GM18517 (cell line): ENCODE measurements at regions not wholly inside any gene's neighbourhood (a gene's known extent, or its start where the extent isn't known, plus 50 kb on each side); places are given as distances from the start of the nearest gene placed in this dataset.
A peak's percentile ranks its signal among the peaks of the same experiment; 100 is the strongest.
"Not testable (repeated sequence)": the region's sequence is repeated elsewhere in the genome, so short reads cannot be mapped to it uniquely, and the experiment has no call there.

Source experiments
- ATAC-seq: cut with Tn5 transposase; IDR thresholded peaks from one replicate; pipeline ENCODE4 v1.9.1; 2021; ENCODE audit warnings: mild to moderate bottlenecking, moderate library complexity; ENCODE audit not compliant: unreplicated experiment

DNA sequence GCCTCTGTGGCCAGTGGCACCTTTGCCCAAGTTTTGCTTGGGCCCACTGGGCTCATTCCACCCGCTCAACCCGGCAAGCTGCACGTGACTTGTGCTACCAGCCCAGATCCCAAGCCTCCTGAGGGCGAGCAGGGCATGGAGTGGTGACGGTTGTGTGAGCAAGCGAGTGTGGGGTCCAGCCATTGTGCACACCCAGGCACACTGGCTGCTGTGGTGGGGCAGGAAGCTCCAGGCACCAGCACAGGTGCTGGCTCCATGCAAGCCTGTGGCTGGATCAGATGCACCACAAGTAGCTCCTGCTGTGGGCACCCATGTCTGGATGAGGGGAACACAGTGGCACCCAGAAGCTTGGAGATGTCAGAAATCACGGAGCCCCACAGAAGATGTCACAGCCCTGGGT lies 557.0 kb upstream of the GNPDA2 start:
- ATAC-seq, result no peak

DNA sequence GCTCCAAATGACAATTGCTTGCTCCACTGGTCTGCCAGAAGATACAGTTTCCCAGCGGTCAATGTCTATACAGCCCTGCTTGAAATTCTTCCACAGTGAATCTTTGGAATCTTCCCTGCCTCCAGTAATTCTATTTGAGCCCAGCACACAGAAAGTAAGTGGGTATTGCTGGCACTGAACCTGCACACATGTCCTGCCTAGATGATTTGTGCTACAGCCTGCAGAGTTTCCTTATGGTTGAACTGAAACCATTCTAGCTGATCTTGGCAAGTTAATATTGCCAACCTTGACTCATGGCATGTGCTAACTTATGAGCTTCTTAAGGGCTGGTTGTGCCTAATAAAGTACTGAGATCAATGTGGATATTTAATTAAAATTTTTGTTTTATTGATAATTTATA lies 553.8 kb upstream of the GNPDA2 start:
- ATAC-seq, result no peak

DNA sequence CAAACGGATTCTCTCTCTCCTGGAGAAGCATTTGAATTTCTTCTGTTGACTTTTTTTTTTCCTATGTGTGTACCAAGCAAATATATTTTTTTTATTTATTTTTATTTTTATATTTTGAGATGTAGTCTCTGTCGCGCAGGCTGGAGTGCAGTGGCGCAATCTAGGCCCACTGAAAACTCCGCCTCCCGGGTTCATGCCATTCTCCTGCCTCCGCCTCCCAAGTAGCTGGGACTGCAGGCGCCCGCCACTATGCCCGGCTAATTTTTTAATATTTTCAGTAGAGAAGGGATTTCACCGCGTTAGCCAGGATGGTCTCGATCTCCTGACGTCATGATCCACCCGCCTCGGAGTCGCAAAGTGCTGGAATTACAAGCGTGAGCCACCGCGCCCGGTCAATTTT lies 549.5 kb upstream of the GNPDA2 start:
- no peak for ATAC-seq

DNA sequence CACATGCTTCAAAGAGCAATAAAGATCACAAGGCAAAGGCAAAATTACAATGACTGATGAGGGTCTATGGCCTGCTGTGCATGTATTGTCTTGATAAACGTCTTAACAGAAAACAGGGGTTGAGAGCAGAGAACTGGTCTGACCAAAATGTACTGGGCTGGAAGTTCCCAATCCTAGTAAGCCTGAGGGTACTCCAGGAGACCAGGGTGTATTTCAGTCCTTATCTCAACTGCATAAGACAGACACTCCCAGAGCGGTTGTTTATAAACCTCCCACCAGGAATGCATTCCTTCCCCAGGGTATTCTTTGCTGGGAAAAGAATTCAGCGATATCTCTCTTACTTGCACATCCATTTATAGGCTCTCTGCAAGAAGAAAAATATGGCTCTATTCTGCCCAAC lies 521.8 kb upstream of the GNPDA2 start:
- not testable (repeated sequence) for ATAC-seq

DNA sequence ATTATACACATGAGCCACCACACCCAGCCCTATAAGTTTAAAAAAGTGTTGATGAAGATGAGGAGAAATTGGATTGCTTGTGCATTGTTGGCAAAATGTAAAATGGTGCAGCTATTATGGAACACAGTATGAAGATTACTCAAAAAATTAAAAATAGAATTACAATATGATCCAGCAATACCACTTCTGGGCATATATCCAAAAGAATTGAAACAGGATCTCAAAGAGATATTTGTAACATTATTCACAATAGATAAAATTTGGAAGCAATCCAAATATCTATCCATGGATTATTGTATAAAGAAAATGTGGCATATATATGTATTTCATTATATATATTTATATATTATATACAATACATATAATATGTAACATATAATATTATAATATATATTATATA lies 515.6 kb upstream of the GNPDA2 start:
- ATAC-seq, result no peak

DNA sequence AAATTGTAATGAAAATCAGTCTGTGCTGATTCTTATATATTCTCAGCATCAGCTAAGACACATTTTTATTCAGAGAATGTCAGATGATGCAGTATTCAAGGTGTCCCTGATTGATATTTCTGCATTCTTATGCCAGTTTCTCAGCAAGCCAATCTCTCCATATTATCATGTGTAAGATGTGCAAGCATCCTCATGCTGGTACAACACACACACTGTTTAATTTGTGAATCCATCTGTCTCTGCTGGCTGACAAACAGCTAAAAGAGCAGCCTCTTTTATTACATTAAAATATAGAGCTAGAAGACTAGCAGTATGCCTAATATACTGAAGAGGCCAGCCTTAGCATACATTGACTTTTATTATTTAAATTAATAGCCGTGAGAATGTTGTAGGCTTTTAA lies 502.9 kb upstream of the GNPDA2 start:
- ATAC-seq, result no peak

DNA sequence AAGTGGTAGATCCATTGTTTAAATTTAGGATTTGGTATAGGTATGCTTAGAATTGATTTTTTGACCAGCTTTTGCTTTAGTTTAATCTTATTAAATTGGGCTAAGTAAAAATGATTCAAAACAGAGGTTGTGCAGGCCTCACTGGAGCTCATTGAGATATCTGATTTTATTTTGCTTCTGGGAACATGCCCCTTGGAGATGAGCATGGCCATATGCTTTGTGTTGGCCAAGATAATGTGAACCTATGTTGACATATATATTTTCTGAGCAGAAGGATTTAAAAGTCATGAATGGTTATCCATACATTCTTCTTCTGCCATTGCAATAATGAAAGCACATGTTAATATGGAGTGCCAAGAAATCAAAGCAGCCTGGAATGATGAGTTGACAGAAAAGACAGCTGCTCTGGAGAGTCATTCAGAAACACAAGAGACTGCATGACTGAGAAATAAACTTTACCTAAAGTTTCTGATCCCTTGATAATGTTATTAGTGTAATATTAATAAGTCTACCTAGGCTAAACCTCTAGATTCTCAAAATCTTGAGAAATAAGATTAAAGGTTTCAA lies 489.7 kb upstream of the GNPDA2 start:
- no peak for ATAC-seq

DNA sequence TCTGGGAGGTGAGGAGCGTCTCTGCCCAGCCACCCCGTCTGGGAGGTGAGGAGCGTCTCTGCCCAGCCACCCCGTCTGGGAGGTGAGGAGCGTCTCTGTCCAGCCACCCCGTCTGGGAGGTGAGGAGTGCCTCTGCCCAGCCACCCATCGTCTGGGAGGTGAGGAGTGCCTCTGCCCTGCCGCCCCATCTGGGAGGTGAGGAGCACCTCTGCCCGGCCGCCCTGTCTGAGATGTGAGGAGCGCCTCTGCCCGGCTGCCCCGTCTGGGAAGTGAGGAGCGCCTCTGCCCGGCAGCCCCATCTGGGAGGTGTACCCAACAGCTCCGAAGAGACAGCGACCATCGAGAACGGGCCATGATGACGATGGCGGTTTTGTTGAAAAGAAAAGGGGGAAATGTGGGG lies 482.1 kb upstream of the GNPDA2 start:
- not testable (repeated sequence) for ATAC-seq

DNA sequence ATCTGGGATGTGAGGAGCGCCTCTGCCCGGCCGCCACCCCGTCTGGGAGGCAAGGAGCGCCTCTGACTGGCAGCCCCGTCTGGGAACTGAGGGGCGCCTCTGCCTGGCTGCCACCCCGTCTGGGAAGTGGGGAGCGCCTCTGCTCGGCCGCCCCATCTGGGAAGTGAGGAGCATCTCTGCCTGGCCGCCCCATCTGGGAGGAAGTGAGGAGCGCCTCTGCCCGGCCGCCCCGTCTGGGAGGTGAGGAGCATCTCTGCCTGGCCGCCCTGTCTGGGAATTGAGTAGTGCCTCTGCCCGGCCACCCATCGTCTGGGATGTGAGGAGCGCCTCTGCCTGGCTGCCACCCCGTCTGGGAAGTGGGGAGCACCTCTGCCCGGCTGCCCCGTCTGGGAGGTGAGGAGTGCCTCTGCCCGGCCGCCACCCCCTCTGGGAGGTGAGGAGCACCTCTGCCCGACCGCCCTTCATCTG lies 481.5 kb upstream of the GNPDA2 start:
- not testable (repeated sequence) for ATAC-seq

DNA sequence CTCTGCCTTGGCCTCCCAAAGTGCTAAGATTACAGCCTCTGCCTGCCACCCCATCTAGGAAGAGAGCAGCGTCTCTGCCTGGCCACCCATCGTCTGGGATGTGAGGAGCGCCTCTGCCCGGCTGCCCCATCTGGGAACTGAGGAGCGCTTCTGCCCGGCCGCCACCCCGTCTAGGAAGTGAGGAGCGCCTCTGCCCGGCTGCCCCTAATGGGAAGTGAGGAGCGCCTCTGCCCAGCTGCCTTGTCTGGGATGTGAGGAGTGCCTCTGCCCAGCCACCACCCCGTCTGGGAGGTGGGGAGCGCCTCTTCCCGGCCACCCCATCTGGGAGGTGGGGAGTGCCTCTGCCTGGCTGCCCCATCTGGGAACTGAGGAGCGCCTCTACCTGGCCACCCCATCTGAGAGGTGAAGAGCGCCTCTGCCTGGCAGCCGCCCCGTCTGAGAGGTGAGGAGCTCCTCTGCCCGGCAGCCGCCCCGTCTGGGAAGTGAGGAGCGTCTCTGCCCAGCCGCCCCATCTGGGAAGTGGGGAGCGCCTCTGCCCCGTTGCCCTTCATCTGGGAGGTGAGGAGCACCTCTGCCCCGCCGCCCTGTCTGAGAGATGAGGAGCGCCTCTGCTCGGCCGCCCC lies 481.0 kb upstream of the GNPDA2 start:
- ATAC-seq, result not testable (repeated sequence)

DNA sequence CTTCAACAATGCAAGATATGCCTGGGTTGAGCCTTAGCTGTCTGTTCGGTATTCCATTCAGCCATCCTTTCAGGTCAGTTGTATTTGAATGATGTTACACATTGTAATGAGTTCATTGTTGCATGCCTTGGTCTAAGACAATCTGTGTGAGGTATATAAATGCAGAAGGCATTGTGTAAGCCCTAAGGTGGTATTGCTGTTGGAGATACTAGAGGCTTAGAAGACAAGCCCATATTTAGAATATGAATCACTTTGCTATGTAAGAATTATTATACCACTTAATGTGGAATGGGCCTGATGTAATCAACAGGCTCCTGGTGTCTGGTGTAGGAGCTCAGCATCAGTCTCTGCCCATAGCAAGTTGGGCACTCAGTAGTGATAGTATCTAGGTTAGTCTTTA lies 473.4 kb upstream of the GNPDA2 start:
- no peak for ATAC-seq

DNA sequence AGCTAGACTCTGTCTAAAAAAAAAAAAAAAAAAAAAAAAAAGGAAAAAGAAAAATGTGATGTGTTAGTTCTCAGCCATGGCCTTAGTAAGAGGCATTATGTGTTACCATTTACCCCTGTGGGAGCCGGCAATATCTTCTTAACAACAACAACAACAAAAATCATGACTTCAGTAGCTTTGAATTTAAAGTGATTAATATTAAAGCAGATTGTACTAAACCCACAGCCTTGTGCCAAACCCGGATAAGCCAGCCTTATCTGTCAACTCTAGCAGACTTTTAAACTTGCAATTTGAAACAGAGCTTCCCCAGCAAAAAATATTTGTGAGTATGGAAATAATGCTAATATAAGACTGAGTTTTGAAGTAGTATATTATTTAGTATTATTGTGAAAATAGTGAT lies 462.1 kb upstream of the GNPDA2 start:
- no peak for ATAC-seq

DNA sequence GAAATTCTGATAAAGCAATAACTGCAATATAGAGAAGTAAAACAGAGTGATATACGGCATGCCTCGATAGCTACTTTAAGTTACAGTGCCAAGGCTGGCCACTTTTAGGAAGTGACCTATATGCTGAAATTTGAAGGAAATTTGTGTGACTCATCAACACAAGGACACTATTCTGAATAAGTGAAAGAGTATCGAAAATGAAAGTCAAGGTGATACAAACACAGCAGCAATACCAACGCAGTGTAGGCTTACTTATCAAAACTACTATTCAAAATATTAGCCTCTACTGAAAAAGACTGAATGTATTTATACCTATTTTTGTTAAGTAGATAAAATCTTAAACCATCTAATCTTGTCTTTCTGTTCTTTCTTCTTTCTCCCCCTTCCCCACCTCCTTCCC lies 459.9 kb upstream of the GNPDA2 start:
- no peak for ATAC-seq

DNA sequence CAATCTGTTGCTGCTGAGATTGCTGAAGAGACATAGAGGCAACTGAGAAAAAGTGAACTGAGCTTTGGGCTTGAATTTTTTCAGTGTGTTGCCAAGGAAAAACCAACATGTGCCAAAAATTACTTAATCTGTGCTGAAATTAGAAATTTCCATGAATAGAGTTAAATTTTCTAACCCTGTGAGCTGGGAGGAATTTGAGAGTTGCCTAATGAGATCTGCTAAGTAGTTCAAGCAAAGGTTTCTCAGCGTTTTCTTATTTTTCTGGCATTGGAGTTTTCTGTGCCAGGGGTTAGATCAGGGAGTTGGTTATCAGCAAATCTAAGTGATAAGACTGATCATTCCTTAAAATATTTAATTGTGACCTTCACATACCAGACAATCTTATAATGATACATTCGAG lies 457.5 kb upstream of the GNPDA2 start:
- ATAC-seq, result no peak

DNA sequence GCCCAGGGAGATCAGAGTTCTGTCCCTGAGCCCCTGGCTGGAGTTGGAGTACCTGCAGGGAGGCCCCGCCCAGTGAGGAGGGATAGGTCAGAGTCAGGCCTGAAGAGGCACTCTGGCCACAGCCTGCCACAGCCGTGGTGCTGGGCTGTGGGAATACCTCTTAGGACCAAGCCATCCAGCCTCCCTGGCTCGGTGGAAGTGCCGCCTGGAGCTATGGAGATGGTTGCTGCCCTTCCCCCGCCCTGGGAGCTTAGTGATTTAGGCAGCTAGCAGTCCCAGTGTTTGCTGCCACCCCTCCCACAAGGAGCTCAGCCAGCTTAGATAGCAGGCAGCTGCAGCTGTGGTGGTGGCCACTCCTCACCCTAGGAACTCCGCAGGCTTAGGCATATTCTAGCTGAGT lies 446.3 kb upstream of the GNPDA2 start:
- ATAC-seq, result no peak

DNA sequence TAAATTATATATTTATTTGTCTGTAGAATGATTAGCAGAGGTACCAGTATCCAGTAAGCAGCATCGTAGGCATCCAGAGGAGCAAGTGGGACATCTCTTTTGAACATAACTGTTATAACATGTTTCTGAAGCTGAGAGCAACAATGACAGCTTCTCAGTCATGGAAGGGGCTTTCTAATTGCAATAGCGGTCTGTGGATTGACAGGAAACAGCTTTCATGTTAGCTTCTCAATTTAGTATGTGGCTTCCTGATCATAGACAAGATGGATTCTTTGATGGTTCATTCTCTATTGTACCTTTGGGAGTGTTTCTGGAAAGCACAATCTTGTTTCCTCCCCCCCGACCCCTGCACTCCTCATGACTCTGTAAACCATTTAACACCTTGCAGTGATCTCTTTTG lies 434.6 kb upstream of the GNPDA2 start:
- no peak for ATAC-seq

DNA sequence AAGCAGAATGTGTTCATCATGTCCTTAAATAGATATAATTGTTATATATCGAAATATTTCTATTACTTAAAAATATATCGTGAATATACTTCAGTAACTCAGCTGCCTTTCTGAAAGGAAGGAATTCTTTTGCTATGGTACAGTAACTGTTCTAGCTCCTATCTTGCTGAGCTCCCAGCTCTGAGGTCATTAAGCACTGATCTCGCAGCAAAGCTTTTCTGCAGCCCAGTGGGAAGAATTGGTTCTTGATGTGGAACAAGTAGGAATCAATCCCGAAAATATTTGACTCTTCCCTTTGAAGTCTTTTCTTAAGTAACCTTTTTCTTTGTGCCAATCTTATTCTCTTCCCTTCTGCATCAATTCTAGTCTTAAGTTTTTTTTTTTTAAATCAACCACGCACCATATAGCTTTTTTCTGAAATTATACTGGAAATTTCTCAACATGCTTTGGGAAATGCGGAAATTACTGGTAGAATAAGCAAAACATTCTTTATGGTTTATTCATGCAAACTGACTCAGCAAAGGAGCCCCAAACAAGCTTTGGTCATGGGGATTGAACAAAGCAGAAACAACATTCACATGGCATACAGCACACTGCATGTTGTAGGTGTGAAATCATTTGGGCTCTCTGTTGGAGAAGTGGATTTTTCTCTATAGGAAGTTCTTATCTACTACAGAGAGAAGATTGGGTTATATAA lies 428.9 kb upstream of the GNPDA2 start:
- no peak for ATAC-seq

DNA sequence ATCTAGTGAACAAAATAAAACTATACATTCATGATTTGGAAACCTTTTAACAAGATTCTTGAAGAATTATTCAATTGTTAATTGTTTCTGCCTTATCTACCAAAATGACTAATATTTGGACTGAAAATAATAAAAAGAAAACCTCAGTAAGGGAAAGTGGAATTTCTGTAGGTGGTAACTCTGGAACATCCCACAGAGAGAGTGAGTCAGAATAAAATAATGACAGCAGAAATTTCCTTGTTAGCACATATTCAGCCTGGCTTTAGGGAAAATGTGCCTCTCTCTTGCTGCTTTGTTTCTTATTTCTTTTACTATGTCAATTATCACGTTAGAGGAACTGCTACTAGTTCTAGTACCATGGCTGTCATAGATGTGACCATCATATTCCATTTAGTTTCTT lies 421.5 kb upstream of the GNPDA2 start:
- ATAC-seq, result no peak

DNA sequence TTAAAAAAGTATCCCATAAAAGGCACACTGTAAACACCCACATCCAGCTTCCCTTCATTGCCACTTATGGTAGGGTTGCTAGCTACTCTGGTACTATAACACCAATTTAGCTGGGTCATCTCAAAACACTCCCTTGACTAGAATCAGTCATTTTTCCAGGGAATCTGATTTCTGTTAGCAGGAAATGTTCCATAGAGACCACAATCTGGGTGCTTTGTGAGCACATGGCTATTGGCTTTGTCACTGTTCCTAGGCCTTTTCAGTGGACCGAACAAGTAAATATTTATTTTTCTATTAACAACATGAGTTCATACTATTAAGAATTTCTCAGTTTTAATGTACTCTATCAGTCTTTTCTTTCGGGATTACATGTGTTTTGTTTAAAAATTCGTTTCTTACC lies 404.7 kb upstream of the GNPDA2 start:
- ATAC-seq, result no peak

DNA sequence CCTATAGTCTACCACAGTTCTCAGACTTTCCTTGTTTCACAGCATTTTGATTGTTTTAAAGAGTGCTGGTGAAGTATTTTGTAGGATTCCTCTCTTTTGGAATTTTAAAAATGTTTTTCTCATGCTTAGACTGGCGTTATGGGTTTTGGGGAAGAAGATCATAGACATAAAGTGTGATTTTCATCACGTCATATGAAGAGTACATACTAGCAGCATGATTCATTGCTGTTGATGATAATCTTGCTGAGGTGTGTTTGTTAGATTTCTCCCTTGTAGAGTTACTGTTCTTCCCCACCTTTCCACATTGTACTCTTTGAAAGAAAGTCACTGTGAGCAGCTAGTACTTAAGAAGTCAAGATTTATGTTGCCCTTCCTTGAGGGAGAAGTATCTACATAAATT lies 396.1 kb upstream of the GNPDA2 start:
- no peak for ATAC-seq

DNA sequence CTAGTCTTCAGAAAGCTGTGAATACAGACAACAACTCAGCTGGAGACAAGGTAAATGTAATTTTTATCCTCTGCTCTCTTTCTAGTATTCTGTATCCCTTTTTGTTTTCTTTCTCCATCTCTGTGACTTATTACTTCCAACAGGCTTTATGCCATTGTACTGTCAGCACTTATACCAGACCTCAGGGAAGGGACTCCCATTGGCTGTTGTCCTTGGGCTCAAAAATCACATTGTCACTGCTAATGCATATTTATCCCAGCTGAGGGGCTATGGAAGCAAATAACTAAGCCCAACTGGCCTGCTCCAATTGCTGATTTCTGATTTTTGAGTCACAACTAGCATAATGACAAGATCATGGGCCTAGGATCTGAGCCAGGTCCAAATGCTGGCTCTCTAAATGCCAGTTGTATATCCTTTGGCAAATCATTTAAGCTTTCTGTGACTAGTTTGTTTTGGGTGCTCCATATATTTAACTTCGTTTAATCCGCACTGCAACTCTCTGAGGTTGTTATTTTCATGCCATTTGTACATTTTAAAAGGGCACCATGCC lies 395.1 kb upstream of the GNPDA2 start:
- no peak for ATAC-seq

DNA sequence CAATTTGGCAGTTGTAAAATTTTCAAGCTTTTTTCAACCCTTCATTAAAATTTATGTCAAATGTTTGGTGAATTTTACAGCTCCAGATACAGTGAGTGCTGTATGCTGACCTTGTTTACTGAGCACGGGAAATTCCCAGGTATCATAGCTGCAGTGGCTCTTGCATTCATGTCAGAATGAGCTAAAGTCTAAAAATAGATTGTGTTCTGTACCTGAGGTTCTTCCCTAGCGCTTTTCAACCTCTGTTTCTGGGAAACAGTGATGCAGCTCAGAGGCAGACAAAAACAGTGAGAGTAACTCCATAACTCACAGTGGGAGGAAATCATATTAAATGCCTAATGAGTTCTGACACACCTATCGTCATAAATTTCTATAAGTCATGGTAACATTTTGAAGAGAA lies 393.8 kb upstream of the GNPDA2 start:
- peak; percentile 83 for ATAC-seq
